Spleen (tissue), 11 donors: ENCODE measurements at regions not wholly inside any gene's neighbourhood (a gene's known extent, or its start where the extent isn't known, plus 50 kb on each side); places are given as distances from the start of the nearest gene placed in this dataset.

Experiments used
- DNase-seq: peaks from one replicate; pipeline ENCODE4 v3.0.0-alpha.2; 2020
- H3K27ac ChIP-seq, 8 donors: fragments of 200-600 bp; sonication (generic) in 7 of 8; 1 replicate in 4 of 8; 2 replicates in 4 of 8; pipeline versions ENCODE4 v1.5.0 to v1.8.0; 2016 to 2021; ENCODE audit warnings: inconsistent platforms in 4 of 8, mild to moderate bottlenecking in 4 of 8, moderate library complexity in 1 of 8
- H3K27me3 ChIP-seq, 7 donors: fragments of 200-600 bp; sonication (generic) in 6 of 7; replicated peaks in 1 of 7; 1 replicate in 4 of 7; 2 replicates in 3 of 7; pipeline versions ENCODE4 v1.5.0 to v1.8.0; 2016 to 2021; ENCODE audit warnings: inconsistent platforms in 3 of 7, mild to moderate bottlenecking in 1 of 7
- H3K36me3 ChIP-seq, 6 donors: fragments of 200-600 bp; sonication (generic) in 5 of 6; 1 replicate in 4 of 6; 2 replicates in 2 of 6; pipeline versions ENCODE4 v1.5.0 to v1.8.0; 2016 to 2021; ENCODE audit warnings: inconsistent platforms in 2 of 6
- H3K4me1 ChIP-seq, 6 donors: fragments of 200-600 bp; sonication (generic) in 5 of 6; 1 replicate in 3 of 6; 2 replicates in 3 of 6; pipeline versions ENCODE4 v1.5.0 to v1.8.0; 2016 to 2021; ENCODE audit warnings: inconsistent platforms in 3 of 6
- H3K4me3 ChIP-seq, 8 donors: fragments of 200-600 bp; sonication (generic) in 7 of 8; 1 replicate in 4 of 8; 2 replicates in 4 of 8; pipeline versions ENCODE4 v1.5.0 to v1.8.0; 2016 to 2021; ENCODE audit warnings: inconsistent platforms in 4 of 8, mild to moderate bottlenecking in 4 of 8, moderate library complexity in 2 of 8
- H3K9me3 ChIP-seq, 8 donors: fragments of 200-600 bp; sonication (generic) in 7 of 8; 1 replicate in 4 of 8; 2 replicates in 4 of 8; pipeline versions ENCODE4 v1.5.0 to v1.8.0; 2016 to 2021; ENCODE audit warnings: inconsistent platforms in 4 of 8
- CTCF ChIP-seq, 11 experiments: fragments of 200-600 bp in 7 of 11; fragments of 450-650 bp in 4 of 11; sonication (generic) in 4 of 11; IDR thresholded peaks in 8 of 11; conservative IDR thresholded peaks in 3 of 11; 1 replicate in 7 of 11; 2 replicates in 4 of 11; pipeline versions ENCODE4 v1.4.0 to v1.8.0; 2016 to 2021; ENCODE audit warnings: antibody characterized with exemption in 11 of 11, inconsistent platforms in 4 of 11, mild to moderate bottlenecking in 1 of 11
- POLR2A ChIP-seq, 3 donors: fragments of 450-650 bp; IDR thresholded peaks; one replicate each; pipeline ENCODE4 v1.5.1; 2017; ENCODE audit warnings: antibody characterized with exemption in 3 of 3, mild to moderate bottlenecking in 1 of 3
- POLR2AphosphoS5 ChIP-seq, 3 donors: sonication (generic); formaldehyde crosslinking; IDR thresholded peaks; one replicate each; pipeline ENCODE4 v1.5.1; 2017; ENCODE audit warnings: antibody characterized with exemption in 3 of 3
- WGBS, 5 donors: extraction: QIAGEN DNeasy Blood & Tissue Kit in 3 of 5; methylation state at CpG; one replicate each; pipeline versions ENCODE4 v1.1.5 to v1.1.7; 2013 to 2018; 5-methylcytosine and 5-hydroxymethylcytosine counted together
- intact Hi-C: fragments of 100-400 bp; cut with DNase I; formaldehyde crosslinking; loops from one replicate; pipeline ENCODE4 v1.15.0; 2023; ENCODE audit warnings: low total_unique reads
- donor health status: healthy with polysubstance abuse.
- donor health status: DM: no; HTN: no; CAD: no; lungs with moderate emphysema.
- donor health status: DM: no; HTN: no; CAD: no.
- donor health status: Bipolar disorder and iron deficiency.
- donor health status: healthy.
- donor health status: DM: no; HTN: no; CAD: no.
- donor health status: DM: yes; HTN: yes; CAD: no.

- no peak for DNase-seq
- TF ChIP-seq POLR2A (IDR thresholded peaks at IDR 0.05) (no peak), POLR2AphosphoS5 (IDR thresholded peaks at IDR 0.05) (no peak), CTCF (IDR thresholded peaks at IDR 0.05 in 8 of 11, conservative IDR thresholded peaks at IDR 0.05 in 3 of 11) (no peak)
- WGBS, 5 donors: 75 to 89% (median 84%) methylated on average over 2 of the region's 2 CpGs
Measured at GRCh38 chr2:182619276-182619675, 96.8 kb upstream of the DNAJC10 start.

GRCh38 chr2:182621191-182621590, 94.9 kb upstream of the DNAJC10 start:
- Histone ChIP-seq H3K4me1 (no peaks in the 10 kb centered on the region), H3K36me3 (no peaks in the 10 kb centered on the region), H3K27ac (no peak overlapping the region), H3K9me3 (no peaks in the 10 kb centered on the region), H3K4me3 (no peak overlapping the region), H3K27me3 (no peaks in the 10 kb centered on the region)
- no peak for DNase-seq
- TF ChIP-seq CTCF (IDR thresholded peaks at IDR 0.05 in 8 of 11, conservative IDR thresholded peaks at IDR 0.05 in 3 of 11): no peak
- TF ChIP-seq POLR2A (IDR thresholded peaks at IDR 0.05): no peak
- no peak for TF ChIP-seq POLR2AphosphoS5 (IDR thresholded peaks at IDR 0.05)
- WGBS, 5 donors: 63 to 93% (median 81%) methylated on average over 1 of the region's 1 CpG
- intact Hi-C loops: no loop called here

More at GRCh38 chr2:182619276-182619675, 96.8 kb upstream of the DNAJC10 start:
- Histone ChIP-seq H3K4me1 (no peaks in the 10 kb centered on the region), H3K4me3 (no peak overlapping the region), H3K27me3 (no peaks in the 10 kb centered on the region), H3K36me3 (no peaks in the 10 kb centered on the region), H3K27ac (no peak overlapping the region), H3K9me3 (no peaks in the 10 kb centered on the region)
- intact Hi-C loops: no loop called here

GRCh38 chr2:182621810-182622209, 94.2 kb upstream of the DNAJC10 start:
- H3K36me3 ChIP-seq: no peaks in the 10 kb centered on the region
- no peaks in the 10 kb centered on the region for H3K27me3 ChIP-seq
- no peaks in the 10 kb centered on the region for H3K4me1 ChIP-seq
- no peaks in the 10 kb centered on the region for H3K9me3 ChIP-seq
- H3K27ac ChIP-seq: no peak overlapping the region
- H3K4me3 ChIP-seq: no peak overlapping the region
- intact Hi-C loops: no loop called here
- no peak for TF ChIP-seq CTCF (IDR thresholded peaks at IDR 0.05 in 8 of 11, conservative IDR thresholded peaks at IDR 0.05 in 3 of 11)
- no peak for TF ChIP-seq POLR2AphosphoS5 (IDR thresholded peaks at IDR 0.05)
- TF ChIP-seq POLR2A (IDR thresholded peaks at IDR 0.05): no peak
- DNase-seq: no peak

GRCh38 chr2:182622231-182622630, 93.8 kb upstream of the DNAJC10 start:
- Histone ChIP-seq H3K36me3 (no peaks in the 10 kb centered on the region), H3K4me3 (no peak overlapping the region), H3K27ac (no peak overlapping the region), H3K4me1 (no peaks in the 10 kb centered on the region), H3K27me3 (no peaks in the 10 kb centered on the region), H3K9me3 (no peaks in the 10 kb centered on the region)
- 77 to 88% (median 82%) methylated on average over 2 of the region's 2 CpGs for WGBS, 5 donors
- intact Hi-C loops: no loop called here
- no peak for DNase-seq
- TF ChIP-seq POLR2A (IDR thresholded peaks at IDR 0.05): no peak
- no peak for TF ChIP-seq CTCF (IDR thresholded peaks at IDR 0.05 in 8 of 11, conservative IDR thresholded peaks at IDR 0.05 in 3 of 11)
- TF ChIP-seq POLR2AphosphoS5 (IDR thresholded peaks at IDR 0.05): no peak
